ENCODE measurements at regions not wholly inside any gene's neighbourhood (a gene's known extent, or its start where the extent isn't known, plus 50 kb on each side); places are given as distances from the start of the nearest gene placed in this dataset.

- TF ChIP-seq REST (IDR thresholded peaks at IDR 0.05; ENCODE audit: insufficient read depth in 1 of 2, low read depth in 2 of 2, low read length in 2 of 2) (no peak), POLR2AphosphoS5 (IDR thresholded peaks at IDR 0.05; ENCODE audit: low read depth, low read length) (no peak), SIN3A (IDR thresholded peaks at IDR 0.05; ENCODE audit: borderline replicate concordance, insufficient read depth, low read length) (no peak)
These were observed 923.4 kb downstream of the QKI start for GRCh38 chr6:164337925-164338397.
